ENCODE measurements at regions not wholly inside any gene's neighbourhood (a gene's known extent, or its start where the extent isn't known, plus 50 kb on each side); places are given as distances from the start of the nearest gene placed in this dataset.

- H3K9ac ChIP-seq (ENCODE audit: low read length in 2 of 2), result no peak overlapping the region
- H3K4me3 ChIP-seq (ENCODE audit: low read length in 2 of 2), result no peak overlapping the region
- H3K9me3 ChIP-seq (ENCODE audit: control insufficient read depth in 2 of 2, low read length in 2 of 2), result no peaks in the 10 kb centered on the region
- no peaks in the 10 kb centered on the region for H3K36me3 ChIP-seq (ENCODE audit: control insufficient read depth in 2 of 2, insufficient read depth in 2 of 2, low read length in 2 of 2)
- no peak overlapping the region for H3K27ac ChIP-seq (ENCODE audit: low read length)
- no peaks in the 10 kb centered on the region for H3K4me1 ChIP-seq (ENCODE audit: control insufficient read depth, insufficient read depth, low read length)
- no peaks in the 10 kb centered on the region for H3K27me3 ChIP-seq (ENCODE audit: control insufficient read depth in 1 of 2, insufficient read depth in 2 of 2, low read length in 2 of 2)
Observed at GRCh38 chr13:103229674-103230073, 163.5 kb upstream of the SLC10A2 start.

- H3K27me3 ChIP-seq (ENCODE audit: control insufficient read depth in 1 of 2, insufficient read depth in 2 of 2, low read length in 2 of 2), result no peaks in the 10 kb centered on the region
- no peak overlapping the region for H3K9ac ChIP-seq (ENCODE audit: low read length in 2 of 2)
- no peaks in the 10 kb centered on the region for H3K36me3 ChIP-seq (ENCODE audit: control insufficient read depth in 2 of 2, insufficient read depth in 2 of 2, low read length in 2 of 2)
- no peaks in the 10 kb centered on the region for H3K9me3 ChIP-seq (ENCODE audit: control insufficient read depth in 2 of 2, low read length in 2 of 2)
- no peak overlapping the region for H3K27ac ChIP-seq (ENCODE audit: low read length)
- H3K4me1 ChIP-seq (ENCODE audit: control insufficient read depth, insufficient read depth, low read length), result no peaks in the 10 kb centered on the region
- H3K4me3 ChIP-seq (ENCODE audit: low read length in 2 of 2), result no peak overlapping the region
Observed at GRCh38 chr13:103224804-103225203, 158.6 kb upstream of the SLC10A2 start.

- H3K9me3 ChIP-seq (ENCODE audit: control insufficient read depth in 2 of 2, low read length in 2 of 2), result no peaks in the 10 kb centered on the region
- no peak overlapping the region for H3K9ac ChIP-seq (ENCODE audit: low read length in 2 of 2)
- H3K4me1 ChIP-seq (ENCODE audit: control insufficient read depth, insufficient read depth, low read length), result no peaks in the 10 kb centered on the region
- no peak overlapping the region for H3K27ac ChIP-seq (ENCODE audit: low read length)
- no peaks in the 10 kb centered on the region for H3K27me3 ChIP-seq (ENCODE audit: control insufficient read depth in 1 of 2, insufficient read depth in 2 of 2, low read length in 2 of 2)
- no peaks in the 10 kb centered on the region for H3K36me3 ChIP-seq (ENCODE audit: control insufficient read depth in 2 of 2, insufficient read depth in 2 of 2, low read length in 2 of 2)
- no peak overlapping the region for H3K4me3 ChIP-seq (ENCODE audit: low read length in 2 of 2)
Observed at GRCh38 chr13:103222683-103223082, 156.5 kb upstream of the SLC10A2 start.

GRCh38 chr13:103218253-103218652 is 152.0 kb upstream of the SLC10A2 start:
- Histone ChIP-seq H3K4me1 (ENCODE audit: control insufficient read depth, insufficient read depth, low read length) (no peaks in the 10 kb centered on the region), H3K4me3 (ENCODE audit: low read length in 2 of 2) (no peak overlapping the region), H3K9me3 (ENCODE audit: control insufficient read depth in 2 of 2, low read length in 2 of 2) (no peaks in the 10 kb centered on the region), H3K27ac (ENCODE audit: low read length) (no peak overlapping the region), H3K9ac (ENCODE audit: low read length in 2 of 2) (no peak overlapping the region), H3K27me3 (ENCODE audit: control insufficient read depth in 1 of 2, insufficient read depth in 2 of 2, low read length in 2 of 2) (no peaks in the 10 kb centered on the region), H3K36me3 (ENCODE audit: control insufficient read depth in 2 of 2, insufficient read depth in 2 of 2, low read length in 2 of 2) (no peaks in the 10 kb centered on the region)

GRCh38 chr13:103213152-103213551 is 146.9 kb upstream of the SLC10A2 start:
- H3K36me3 ChIP-seq (ENCODE audit: control insufficient read depth in 2 of 2, insufficient read depth in 2 of 2, low read length in 2 of 2), result no peaks in the 10 kb centered on the region
- H3K9ac ChIP-seq (ENCODE audit: low read length in 2 of 2), result no peak overlapping the region
- no peaks in the 10 kb centered on the region for H3K9me3 ChIP-seq (ENCODE audit: control insufficient read depth in 2 of 2, low read length in 2 of 2)
- no peaks in the 10 kb centered on the region for H3K27me3 ChIP-seq (ENCODE audit: control insufficient read depth in 1 of 2, insufficient read depth in 2 of 2, low read length in 2 of 2)
- no peaks in the 10 kb centered on the region for H3K4me1 ChIP-seq (ENCODE audit: control insufficient read depth, insufficient read depth, low read length)
- no peak overlapping the region for H3K27ac ChIP-seq (ENCODE audit: low read length)
- H3K4me3 ChIP-seq (ENCODE audit: low read length in 2 of 2), result no peak overlapping the region

- Histone ChIP-seq H3K9ac (ENCODE audit: low read length in 2 of 2) (no peak overlapping the region), H3K36me3 (ENCODE audit: control insufficient read depth in 2 of 2, insufficient read depth in 2 of 2, low read length in 2 of 2) (no peaks in the 10 kb centered on the region), H3K9me3 (ENCODE audit: control insufficient read depth in 2 of 2, low read length in 2 of 2) (no peaks in the 10 kb centered on the region), H3K4me1 (ENCODE audit: control insufficient read depth, insufficient read depth, low read length) (no peaks in the 10 kb centered on the region), H3K27me3 (ENCODE audit: control insufficient read depth in 1 of 2, insufficient read depth in 2 of 2, low read length in 2 of 2) (no peaks in the 10 kb centered on the region), H3K27ac (ENCODE audit: low read length) (no peak overlapping the region), H3K4me3 (ENCODE audit: low read length in 2 of 2) (no peak overlapping the region)
Observed at GRCh38 chr13:103210348-103210747, 144.1 kb upstream of the SLC10A2 start.

- no peak overlapping the region for H3K9ac ChIP-seq (ENCODE audit: low read length in 2 of 2)
- no peaks in the 10 kb centered on the region for H3K27me3 ChIP-seq (ENCODE audit: control insufficient read depth in 1 of 2, insufficient read depth in 2 of 2, low read length in 2 of 2)
Observed at GRCh38 chr13:103203735-103204330, 137.6 kb upstream of the SLC10A2 start.

GRCh38 chr13:103200118-103200885 is 134.1 kb upstream of the SLC10A2 start:
- H3K36me3 ChIP-seq (ENCODE audit: control insufficient read depth in 2 of 2, insufficient read depth in 2 of 2, low read length in 2 of 2), result no peaks in the 10 kb centered on the region
- H3K9ac ChIP-seq (ENCODE audit: low read length in 2 of 2), result no peak overlapping the region
- H3K4me3 ChIP-seq (ENCODE audit: low read length in 2 of 2), result no peak overlapping the region
- no peaks in the 10 kb centered on the region for H3K27me3 ChIP-seq (ENCODE audit: control insufficient read depth in 1 of 2, insufficient read depth in 2 of 2, low read length in 2 of 2)
- H3K9me3 ChIP-seq (ENCODE audit: control insufficient read depth in 2 of 2, low read length in 2 of 2), result no peaks in the 10 kb centered on the region
- no peak overlapping the region for H3K27ac ChIP-seq (ENCODE audit: low read length)
- no peaks in the 10 kb centered on the region for H3K4me1 ChIP-seq (ENCODE audit: control insufficient read depth, insufficient read depth, low read length)

More at GRCh38 chr13:103203735-103204330, 137.6 kb upstream of the SLC10A2 start:
- Histone ChIP-seq H3K4me3 (ENCODE audit: low read length in 2 of 2) (no peak overlapping the region), H3K27ac (ENCODE audit: low read length) (no peak overlapping the region), H3K9me3 (ENCODE audit: control insufficient read depth in 2 of 2, low read length in 2 of 2) (no peaks in the 10 kb centered on the region), H3K4me1 (ENCODE audit: control insufficient read depth, insufficient read depth, low read length) (no peaks in the 10 kb centered on the region), H3K36me3 (ENCODE audit: control insufficient read depth in 2 of 2, insufficient read depth in 2 of 2, low read length in 2 of 2) (no peaks in the 10 kb centered on the region)

GRCh38 chr13:103199380-103200088 is 133.3 kb upstream of the SLC10A2 start:
- Histone ChIP-seq H3K9me3 (ENCODE audit: control insufficient read depth in 2 of 2, low read length in 2 of 2) (no peaks in the 10 kb centered on the region), H3K36me3 (ENCODE audit: control insufficient read depth in 2 of 2, insufficient read depth in 2 of 2, low read length in 2 of 2) (no peaks in the 10 kb centered on the region), H3K27me3 (ENCODE audit: control insufficient read depth in 1 of 2, insufficient read depth in 2 of 2, low read length in 2 of 2) (no peaks in the 10 kb centered on the region), H3K4me3 (ENCODE audit: low read length in 2 of 2) (no peak overlapping the region), H3K27ac (ENCODE audit: low read length) (no peak overlapping the region), H3K9ac (ENCODE audit: low read length in 2 of 2) (no peak overlapping the region), H3K4me1 (ENCODE audit: control insufficient read depth, insufficient read depth, low read length) (no peaks in the 10 kb centered on the region)

GRCh38 chr13:103196356-103196755 is 130.1 kb upstream of the SLC10A2 start:
- H3K9ac ChIP-seq (ENCODE audit: low read length in 2 of 2), result no peak overlapping the region
- H3K9me3 ChIP-seq (ENCODE audit: control insufficient read depth in 2 of 2, low read length in 2 of 2), result no peaks in the 10 kb centered on the region
- H3K36me3 ChIP-seq (ENCODE audit: control insufficient read depth in 2 of 2, insufficient read depth in 2 of 2, low read length in 2 of 2), result no peaks in the 10 kb centered on the region
- no peak overlapping the region for H3K4me3 ChIP-seq (ENCODE audit: low read length in 2 of 2)
- no peaks in the 10 kb centered on the region for H3K4me1 ChIP-seq (ENCODE audit: control insufficient read depth, insufficient read depth, low read length)
- no peak overlapping the region for H3K27ac ChIP-seq (ENCODE audit: low read length)
- no peaks in the 10 kb centered on the region for H3K27me3 ChIP-seq (ENCODE audit: control insufficient read depth in 1 of 2, insufficient read depth in 2 of 2, low read length in 2 of 2)

GRCh38 chr13:103195762-103196161 is 129.5 kb upstream of the SLC10A2 start:
- Histone ChIP-seq H3K9me3 (ENCODE audit: control insufficient read depth in 2 of 2, low read length in 2 of 2) (no peaks in the 10 kb centered on the region), H3K9ac (ENCODE audit: low read length in 2 of 2) (no peak overlapping the region), H3K4me1 (ENCODE audit: control insufficient read depth, insufficient read depth, low read length) (no peaks in the 10 kb centered on the region), H3K27ac (ENCODE audit: low read length) (no peak overlapping the region), H3K4me3 (ENCODE audit: low read length in 2 of 2) (no peak overlapping the region), H3K36me3 (ENCODE audit: control insufficient read depth in 2 of 2, insufficient read depth in 2 of 2, low read length in 2 of 2) (no peaks in the 10 kb centered on the region), H3K27me3 (ENCODE audit: control insufficient read depth in 1 of 2, insufficient read depth in 2 of 2, low read length in 2 of 2) (no peaks in the 10 kb centered on the region)
